Neural cell (in vitro differentiated cells): ENCODE measurements at regions not wholly inside any gene's neighbourhood (a gene's known extent, or its start where the extent isn't known, plus 50 kb on each side); places are given as distances from the start of the nearest gene placed in this dataset.

Experiments used
- EP300 ChIP-seq: fragments of 450-650 bp; conservative IDR thresholded peaks from 2 replicates; pipeline ENCODE4 v1.6.1; 2014; ENCODE audit warnings: antibody characterized with exemption, mild to moderate bottlenecking, moderate library complexity; ENCODE audit not compliant: poor library complexity, severe bottlenecking
- EZH2 ChIP-seq: fragments of 200-600, 300-800 bp; shearing (Covaris generic), sonication (generic); IDR thresholded peaks from 2 replicates; pipeline ENCODE4 v1.6.1; 2014; ENCODE audit warnings: antibody characterized with exemption, low read length, borderline replicate concordance, mild to moderate bottlenecking; ENCODE audit not compliant: insufficient read depth, poor library complexity, severe bottlenecking
- POLR2AphosphoS5 ChIP-seq: IDR thresholded peaks from 2 replicates; pipeline ENCODE4 v1.6.1; 2012
- RAD21 ChIP-seq: fragments of 450-650 bp; conservative IDR thresholded peaks from 2 replicates; pipeline ENCODE4 v1.6.1; 2014; ENCODE audit warnings: antibody characterized with exemption, mild to moderate bottlenecking, moderate library complexity
- TAF1 ChIP-seq: IDR thresholded peaks from 2 replicates; pipeline ENCODE4 v1.6.1; 2012; ENCODE audit warnings: low read depth
- TF ChIP-seq, protein P1 (sequence below): fragments of 450-650 bp; IDR thresholded peaks from 2 replicates; pipeline ENCODE4 v1.5.1; 2014; ENCODE audit warnings: antibody characterized with exemption, mild to moderate bottlenecking, moderate library complexity; ENCODE audit not compliant: poor library complexity, severe bottlenecking
- TF ChIP-seq, protein P2 (sequence below): IDR thresholded peaks from 2 replicates; pipeline ENCODE4 v1.6.1; 2012; ENCODE audit warnings: borderline replicate concordance

DNA sequence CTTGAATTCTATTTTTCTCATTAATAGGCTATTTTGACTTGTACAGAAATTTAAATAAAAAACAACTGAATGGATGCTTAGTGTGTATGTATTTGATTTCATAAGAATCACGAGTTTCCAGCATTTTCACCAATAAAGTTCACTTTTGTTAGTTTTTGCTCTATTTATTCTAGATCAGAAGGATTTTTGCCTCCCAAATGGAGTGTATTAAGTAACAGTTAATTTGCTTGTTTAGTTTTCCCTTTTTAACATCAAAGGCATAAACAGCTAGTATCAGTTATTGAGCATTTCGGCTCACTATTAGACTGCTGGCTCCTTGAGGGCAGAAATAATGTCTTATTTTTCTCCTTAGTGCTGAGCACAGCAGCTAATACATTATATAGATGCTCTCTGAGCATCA lies 414.1 kb downstream of the FGF9 start:
- TF ChIP-seq RAD21 (no peak), POLR2AphosphoS5 (no peak), EP300 (no peak), EZH2 (no peak), TAF1 (no peak)
- TF ChIP-seq, protein P1, sequence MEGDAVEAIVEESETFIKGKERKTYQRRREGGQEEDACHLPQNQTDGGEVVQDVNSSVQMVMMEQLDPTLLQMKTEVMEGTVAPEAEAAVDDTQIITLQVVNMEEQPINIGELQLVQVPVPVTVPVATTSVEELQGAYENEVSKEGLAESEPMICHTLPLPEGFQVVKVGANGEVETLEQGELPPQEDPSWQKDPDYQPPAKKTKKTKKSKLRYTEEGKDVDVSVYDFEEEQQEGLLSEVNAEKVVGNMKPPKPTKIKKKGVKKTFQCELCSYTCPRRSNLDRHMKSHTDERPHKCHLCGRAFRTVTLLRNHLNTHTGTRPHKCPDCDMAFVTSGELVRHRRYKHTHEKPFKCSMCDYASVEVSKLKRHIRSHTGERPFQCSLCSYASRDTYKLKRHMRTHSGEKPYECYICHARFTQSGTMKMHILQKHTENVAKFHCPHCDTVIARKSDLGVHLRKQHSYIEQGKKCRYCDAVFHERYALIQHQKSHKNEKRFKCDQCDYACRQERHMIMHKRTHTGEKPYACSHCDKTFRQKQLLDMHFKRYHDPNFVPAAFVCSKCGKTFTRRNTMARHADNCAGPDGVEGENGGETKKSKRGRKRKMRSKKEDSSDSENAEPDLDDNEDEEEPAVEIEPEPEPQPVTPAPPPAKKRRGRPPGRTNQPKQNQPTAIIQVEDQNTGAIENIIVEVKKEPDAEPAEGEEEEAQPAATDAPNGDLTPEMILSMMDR, result no peak
- TF ChIP-seq, protein P2, sequence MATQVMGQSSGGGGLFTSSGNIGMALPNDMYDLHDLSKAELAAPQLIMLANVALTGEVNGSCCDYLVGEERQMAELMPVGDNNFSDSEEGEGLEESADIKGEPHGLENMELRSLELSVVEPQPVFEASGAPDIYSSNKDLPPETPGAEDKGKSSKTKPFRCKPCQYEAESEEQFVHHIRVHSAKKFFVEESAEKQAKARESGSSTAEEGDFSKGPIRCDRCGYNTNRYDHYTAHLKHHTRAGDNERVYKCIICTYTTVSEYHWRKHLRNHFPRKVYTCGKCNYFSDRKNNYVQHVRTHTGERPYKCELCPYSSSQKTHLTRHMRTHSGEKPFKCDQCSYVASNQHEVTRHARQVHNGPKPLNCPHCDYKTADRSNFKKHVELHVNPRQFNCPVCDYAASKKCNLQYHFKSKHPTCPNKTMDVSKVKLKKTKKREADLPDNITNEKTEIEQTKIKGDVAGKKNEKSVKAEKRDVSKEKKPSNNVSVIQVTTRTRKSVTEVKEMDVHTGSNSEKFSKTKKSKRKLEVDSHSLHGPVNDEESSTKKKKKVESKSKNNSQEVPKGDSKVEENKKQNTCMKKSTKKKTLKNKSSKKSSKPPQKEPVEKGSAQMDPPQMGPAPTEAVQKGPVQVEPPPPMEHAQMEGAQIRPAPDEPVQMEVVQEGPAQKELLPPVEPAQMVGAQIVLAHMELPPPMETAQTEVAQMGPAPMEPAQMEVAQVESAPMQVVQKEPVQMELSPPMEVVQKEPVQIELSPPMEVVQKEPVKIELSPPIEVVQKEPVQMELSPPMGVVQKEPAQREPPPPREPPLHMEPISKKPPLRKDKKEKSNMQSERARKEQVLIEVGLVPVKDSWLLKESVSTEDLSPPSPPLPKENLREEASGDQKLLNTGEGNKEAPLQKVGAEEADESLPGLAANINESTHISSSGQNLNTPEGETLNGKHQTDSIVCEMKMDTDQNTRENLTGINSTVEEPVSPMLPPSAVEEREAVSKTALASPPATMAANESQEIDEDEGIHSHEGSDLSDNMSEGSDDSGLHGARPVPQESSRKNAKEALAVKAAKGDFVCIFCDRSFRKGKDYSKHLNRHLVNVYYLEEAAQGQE, result no peak
